H1 (cell line): ENCODE measurements at regions not wholly inside any gene's neighbourhood (a gene's known extent, or its start where the extent isn't known, plus 50 kb on each side); places are given as distances from the start of the nearest gene placed in this dataset.

Experiments
- CTCF ChIA-PET: fragments of 300-600 bp; sonication (Branson Sonifier 250); formaldehyde crosslinking; loops from one replicate; lab custom pipeline; 2021; ENCODE audit not compliant: partially characterized antibody; lab: Charles Lee
- POLR2A ChIA-PET: fragments of 300-600 bp; sonication (Branson Sonifier 250); formaldehyde crosslinking; loops from one replicate; lab custom pipeline; 2021; ENCODE audit warnings: inconsistent platforms; ENCODE audit not compliant: partially characterized antibody; lab: Charles Lee
- DNase-seq, 2 experiments: peaks; one replicate each; pipeline versions ENCODE4 v3.0.0 to v3.0.0-alpha.2; 2010 to 2022; ENCODE audit warnings: low spot score in 2 of 2, low read depth in 1 of 2, mixed read lengths in 1 of 2
- FAIRE-seq: peaks from 2 replicates; lab custom pipeline; 2011; peaks lifted over from hg19 to GRCh38; lab: Jason Lieb, UNC
- H2AFZ ChIP-seq: 2 replicates; pipeline ENCODE4 v1.8.1; 2012; ENCODE audit warnings: low read length, inconsistent platforms
- H2AK5ac ChIP-seq: 2 replicates; pipeline ENCODE4 v1.6.1; 2013; ENCODE audit warnings: low read depth, low read length
- H2BK120ac ChIP-seq: replicated peaks from 2 replicates; pipeline ENCODE3; 2013; ENCODE audit warnings: low read depth, low read length, inconsistent platforms
- H2BK12ac ChIP-seq: 2 replicates; pipeline ENCODE4 v1.6.1; 2013; ENCODE audit warnings: low read depth, low read length
- H2BK15ac ChIP-seq: 2 replicates; pipeline ENCODE4 v1.6.1; 2013; ENCODE audit warnings: low read length
- H2BK20ac ChIP-seq: 2 replicates; pipeline ENCODE4 v1.6.1; 2013; ENCODE audit warnings: low read length
- H2BK5ac ChIP-seq: 2 replicates; pipeline ENCODE4 v1.6.1; 2013; ENCODE audit warnings: low read depth, low read length
- H3K14ac ChIP-seq: 2 replicates; pipeline ENCODE4 v1.6.1; 2013; ENCODE audit warnings: inconsistent platforms; ENCODE audit not compliant: insufficient read length
- H3K18ac ChIP-seq: 2 replicates; pipeline ENCODE4 v1.6.1; 2013; ENCODE audit warnings: low read length; ENCODE audit errors: extremely low read depth
- H3K23ac ChIP-seq: 2 replicates; pipeline ENCODE4 v1.6.1; 2013; ENCODE audit warnings: inconsistent platforms; ENCODE audit not compliant: insufficient read length
- H3K23me2 ChIP-seq: 2 replicates; pipeline ENCODE4 v1.6.1; 2013; ENCODE audit warnings: low read depth, low read length
- H3K27ac ChIP-seq: 2 replicates; pipeline ENCODE4 v1.6.1; 2011; ENCODE audit warnings: low read depth, low read length, inconsistent platforms
- H3K27me3 ChIP-seq, 4 experiments: replicated peaks in 1 of 4; 1 replicate in 1 of 4; 2 replicates in 3 of 4; pipeline versions ENCODE4 v1.6.1 to v1.8.1; 2011 to 2013; ENCODE audit warnings: low read length in 3 of 4, mild to moderate bottlenecking in 3 of 4, inconsistent platforms in 2 of 4, mixed read lengths in 2 of 4, moderate library complexity in 1 of 4; ENCODE audit not compliant: control insufficient read depth in 3 of 4, insufficient read depth in 3 of 4; ENCODE audit errors: extremely low read depth in 1 of 4
- H3K36me3 ChIP-seq, 4 experiments: 2 replicates each; pipeline versions ENCODE4 v1.6.1 to v1.8.1; 2011 to 2013; ENCODE audit warnings: mild to moderate bottlenecking in 4 of 4, low read length in 3 of 4, moderate library complexity in 2 of 4, control low read depth in 1 of 4, inconsistent platforms in 1 of 4; ENCODE audit not compliant: insufficient read depth in 4 of 4, control insufficient read depth in 2 of 4
- H3K4ac ChIP-seq: replicated peaks from 2 replicates; pipeline ENCODE3; 2013; ENCODE audit warnings: low read length, low read depth, mixed read lengths, inconsistent platforms; ENCODE audit not compliant: insufficient read length
- H3K4me1 ChIP-seq, 4 experiments: replicated peaks in 1 of 4; 1 replicate in 1 of 4; 2 replicates in 3 of 4; pipeline versions ENCODE4 v1.6.1 to v1.8.1; 2011 to 2013; ENCODE audit warnings: low read length in 3 of 4, inconsistent platforms in 2 of 4, mixed read lengths in 1 of 4; ENCODE audit not compliant: insufficient read depth in 4 of 4, control insufficient read depth in 3 of 4
- H3K4me2 ChIP-seq, 2 experiments: 2 replicates each; pipeline versions ENCODE4 v1.6.1 to v1.8.1; 2011 to 2013; ENCODE audit warnings: low read depth in 2 of 2, low read length in 2 of 2, control low read depth in 1 of 2, inconsistent platforms in 1 of 2, mild to moderate bottlenecking in 1 of 2; ENCODE audit not compliant: insufficient read depth in 1 of 2
- H3K4me3 ChIP-seq, 4 experiments: fragments of 200-600, 300-600 bp in 1 of 4; sonication (generic), shearing (Covaris generic), sonication (Bioruptor Twin) in 1 of 4; 2 replicates each; pipeline versions ENCODE4 v1.5.1 to v1.8.1; 2011 to 2016; ENCODE audit warnings: low read length in 4 of 4, low read depth in 3 of 4, control low read depth in 2 of 4, inconsistent platforms in 2 of 4, mild to moderate bottlenecking in 2 of 4, mixed read lengths in 1 of 4, moderate library complexity in 1 of 4; ENCODE audit not compliant: insufficient read depth in 2 of 4; ENCODE audit errors: extremely low read depth in 1 of 4
- H3K56ac ChIP-seq: replicated peaks from 2 replicates; pipeline ENCODE3; 2013; ENCODE audit warnings: low read depth, mild to moderate bottlenecking, mixed read lengths, low read length, inconsistent platforms; ENCODE audit not compliant: insufficient read length
- H3K79me1 ChIP-seq: 2 replicates; pipeline ENCODE4 v1.6.1; 2013; ENCODE audit warnings: low read depth, low read length, control low read depth
- H3K79me2 ChIP-seq, 2 experiments: 2 replicates each; pipeline versions ENCODE4 v1.6.1 to v1.8.1; 2012 to 2013; ENCODE audit warnings: low read length in 2 of 2, mild to moderate bottlenecking in 2 of 2, inconsistent platforms in 1 of 2; ENCODE audit not compliant: insufficient read depth in 2 of 2, control insufficient read depth in 1 of 2
- H3K9ac ChIP-seq, 4 experiments: replicated peaks in 1 of 4; 1 replicate in 1 of 4; 2 replicates in 3 of 4; pipeline versions ENCODE4 v1.6.1 to v1.8.1; 2011 to 2013; ENCODE audit warnings: low read depth in 3 of 4, low read length in 3 of 4, control low read depth in 2 of 4, mild to moderate bottlenecking in 2 of 4, moderate library complexity in 2 of 4, inconsistent platforms in 1 of 4; ENCODE audit errors: extremely low read depth in 1 of 4
- H3K9me3 ChIP-seq, 2 experiments: 2 replicates each; pipeline versions ENCODE4 v1.6.1 to v1.8.1; 2012 to 2013; ENCODE audit warnings: mild to moderate bottlenecking in 2 of 2, moderate library complexity in 2 of 2, control low read depth in 1 of 2, inconsistent platforms in 1 of 2, low read depth in 1 of 2, low read length in 1 of 2, mixed read lengths in 1 of 2; ENCODE audit not compliant: insufficient read depth in 2 of 2
- H4K20me1 ChIP-seq, 2 experiments: replicated peaks in 1 of 2; 2 replicates each; pipeline versions ENCODE3 to v1.8.1; 2011 to 2013; ENCODE audit warnings: inconsistent platforms in 2 of 2, low read length in 2 of 2, mild to moderate bottlenecking in 1 of 2; ENCODE audit not compliant: insufficient read depth in 2 of 2, control insufficient read depth in 1 of 2
- H4K5ac ChIP-seq: 2 replicates; pipeline ENCODE4 v1.6.1; 2013; ENCODE audit warnings: low read length, low read depth, mixed read lengths, inconsistent platforms; ENCODE audit not compliant: insufficient read length
- H4K8ac ChIP-seq: 2 replicates; pipeline ENCODE4 v1.8.0; 2013; ENCODE audit warnings: mild to moderate bottlenecking, moderate library complexity, low read length, inconsistent platforms; ENCODE audit not compliant: insufficient read depth; ENCODE audit errors: extremely low read depth
- H4K91ac ChIP-seq: replicated peaks from 2 replicates; pipeline ENCODE3; 2013; ENCODE audit warnings: low read length, mixed read lengths, inconsistent platforms; ENCODE audit not compliant: insufficient read length
- BCL11A ChIP-seq, 2 experiments: IDR thresholded peaks; one replicate each; pipeline ENCODE4 v1.6.1; 2011; ENCODE audit warnings: low read depth in 2 of 2, low read length in 2 of 2, mild to moderate bottlenecking in 2 of 2
- CTCF ChIP-seq, 3 experiments: IDR thresholded peaks; 1 replicate in 2 of 3; 2 replicates in 1 of 3; pipeline versions ENCODE4 v1.5.1 to v1.6.1; 2011; ENCODE audit warnings: low read length in 3 of 3, mild to moderate bottlenecking in 3 of 3, inconsistent platforms in 2 of 3, low read depth in 1 of 3, moderate library complexity in 1 of 3; ENCODE audit not compliant: insufficient read depth in 1 of 3; ENCODE audit errors: control extremely low read depth in 1 of 3
- PHF8 ChIP-seq: fragments of 200-600 bp; sonication (generic); conservative IDR thresholded peaks from 2 replicates; pipeline ENCODE4 v1.7.1; 2012; ENCODE audit warnings: low read depth, mild to moderate bottlenecking, inconsistent platforms, low read length, moderate library complexity
- RAD21 ChIP-seq, 2 experiments: IDR thresholded peaks in 1 of 2; conservative IDR thresholded peaks in 1 of 2; 2 replicates each; pipeline ENCODE4 v1.6.1; 2011; ENCODE audit warnings: low read depth in 2 of 2, low read length in 2 of 2, improper control_type of control experiment in 1 of 2, inconsistent platforms in 1 of 2, mild to moderate bottlenecking in 1 of 2, moderate library complexity in 1 of 2
- SP4 ChIP-seq: IDR thresholded peaks from 2 replicates; pipeline ENCODE4 v1.6.1; 2012; ENCODE audit warnings: low read length, inconsistent platforms
- SUZ12 ChIP-seq: fragments of 200-600 bp; sonication (generic); IDR thresholded peaks from 2 replicates; pipeline ENCODE4 v1.6.1; 2012; ENCODE audit warnings: mild to moderate bottlenecking, inconsistent platforms, low read length, moderate library complexity, mixed read lengths
- TAF7 ChIP-seq: optimal IDR thresholded peaks from 2 replicates; pipeline ENCODE3; 2011; ENCODE audit warnings: low read depth, mild to moderate bottlenecking, inconsistent platforms, low read length, moderate library complexity, borderline replicate concordance
- TBP ChIP-seq: IDR thresholded peaks from 2 replicates; pipeline ENCODE4 v1.6.1; 2011; ENCODE audit warnings: low read depth, low read length, improper control_type of control experiment
- ZNF274 ChIP-seq: IDR thresholded peaks from 2 replicates; pipeline ENCODE4 v1.7.0; 2012; ENCODE audit warnings: low read length, borderline replicate concordance; ENCODE audit errors: extremely low read depth
- WGBS, 2 experiments: shearing (Covaris generic) in 1 of 2; methylation state at CpG; one replicate each; pipeline versions ENCODE4 v1.1.6 to v1.1.7; 2013 to 2015; ENCODE audit warnings: low lambda C conversion rate in 2 of 2, mixed read lengths in 2 of 2, inconsistent platforms in 1 of 2, low coverage in 1 of 2, missing lambda C conversion rate in 1 of 2; ENCODE audit not compliant: insufficient replicate concordance in 2 of 2, insufficient coverage in 1 of 2, insufficient read length in 1 of 2; ENCODE audit errors: extremely low coverage in 1 of 2, missing lambda C conversion rate in 1 of 2; 5-methylcytosine and 5-hydroxymethylcytosine counted together
- TF ChIP-seq, protein P1 (sequence below): IDR thresholded peaks from 2 replicates; pipeline ENCODE4 v1.6.1; 2012; ENCODE audit warnings: inconsistent platforms

DNA sequence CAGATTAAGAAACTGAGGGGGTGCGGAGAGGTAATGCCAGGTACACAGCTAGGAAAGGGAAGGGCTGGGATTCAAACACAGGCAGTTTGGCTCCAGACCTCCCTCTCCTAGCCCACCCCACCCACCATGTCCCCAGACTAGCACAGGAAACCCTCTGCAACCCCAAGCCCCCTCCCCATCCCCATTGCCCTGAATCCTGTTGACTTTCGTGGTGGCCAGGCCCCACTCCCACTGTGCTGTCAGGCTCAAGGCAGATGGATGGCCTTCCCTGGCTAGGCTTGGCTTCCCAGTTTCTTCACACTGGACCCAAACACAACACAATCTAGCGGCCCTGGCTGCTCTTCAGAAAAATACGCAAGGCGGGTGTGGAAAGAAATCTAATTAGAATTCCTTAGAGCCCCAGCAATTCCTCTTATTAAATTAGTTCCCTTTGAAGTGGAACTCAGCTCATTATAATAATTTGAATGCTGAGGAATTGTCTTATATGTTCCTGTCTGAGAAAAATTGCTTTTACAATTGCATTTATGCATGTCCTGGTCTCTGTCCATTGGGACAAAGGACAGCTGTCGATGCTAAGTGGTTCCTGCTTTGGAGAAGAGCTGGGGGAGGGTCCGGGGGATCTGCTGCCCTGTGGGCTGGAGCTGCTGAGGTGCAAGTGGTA lies 97.4 kb downstream of the SYF2 start:
- WGBS, 2 experiments = 93% methylated on average over 7 of the region's 7 CpGs; no CpG with 5 or more reads in 1 of the 2 experiments
- Histone ChIP-seq H3K9ac (no peak overlapping the region), H3K79me2 (no peaks in the 10 kb centered on the region), H3K56ac (no peak overlapping the region), H3K4ac (no peak overlapping the region), H2AK5ac (no peak overlapping the region), H3K14ac (no peak overlapping the region), H3K27me3 (no peaks in the 10 kb centered on the region), H2AFZ (no peak overlapping the region), H3K36me3 (no peaks in the 10 kb centered on the region), H3K23me2 (no peaks in the 10 kb centered on the region), H2BK20ac (no peak overlapping the region), H4K91ac (no peak overlapping the region), H2BK120ac (no peak overlapping the region), H2BK5ac (no peak overlapping the region), H3K18ac (no peak overlapping the region), H2BK12ac (no peak overlapping the region), H3K4me1 (peaks cover 0 to under 1% (median 0%) of the 10 kb centered on the region in 4 experiments; a peak in 1 of 7 replicates), H3K79me1 (no peaks in the 10 kb centered on the region; the same call in 1 of the 2 replicates), H3K4me3 (no peak overlapping the region), H3K9me3 (no peaks in the 10 kb centered on the region), H4K8ac (peak overlapping the region; percentile 79), H3K23ac (no peak overlapping the region), H4K20me1 (no peaks in the 10 kb centered on the region), H3K27ac (no peak overlapping the region), H4K5ac (no peak overlapping the region), H3K4me2 (no peak overlapping the region), H2BK15ac (no peak overlapping the region)
- POLR2A ChIA-PET = interaction anchor here (1.2 kb wide), 1 partner anchor 110 kb away, joined by 4 read pairs; no protein-coding TSS in a partner anchor
- FAIRE-seq (no peak), DNase-seq (no peak)
- CTCF ChIA-PET = interaction anchor here (1.0 to 1.9 kb wide), 8 partner anchors 13 to 202 kb away, joined by 3 to 4 read pairs (median 4); no protein-coding TSS in a partner anchor
- TF ChIP-seq SUZ12 = no peak
- no peak for TF ChIP-seq BCL11A (IDR thresholded peaks at IDR 0.05; ENCODE audit: low read depth in 2 of 2, low read length in 2 of 2)
- TF ChIP-seq TAF7 = no peak
- TF ChIP-seq RAD21 (IDR thresholded peaks at IDR 0.05 in 1 of 2, conservative IDR thresholded peaks at IDR 0.05 in 1 of 2; ENCODE audit: low read depth in 2 of 2, low read length in 2 of 2) = no peak
- no peak for TF ChIP-seq ZNF274
- TF ChIP-seq SP4 = no peak
- no peak for TF ChIP-seq TBP
- TF ChIP-seq, protein P1, sequence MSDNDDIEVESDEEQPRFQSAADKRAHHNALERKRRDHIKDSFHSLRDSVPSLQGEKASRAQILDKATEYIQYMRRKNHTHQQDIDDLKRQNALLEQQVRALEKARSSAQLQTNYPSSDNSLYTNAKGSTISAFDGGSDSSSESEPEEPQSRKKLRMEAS = no peak
- no peak for TF ChIP-seq CTCF (IDR thresholded peaks at IDR 0.05; ENCODE audit: control extremely low read depth in 1 of 3, insufficient read depth in 1 of 3, low read depth in 1 of 3, low read length in 3 of 3)
- TF ChIP-seq PHF8 = no peak
